ENCODE measurements at regions not wholly inside any gene's neighbourhood (a gene's known extent, or its start where the extent isn't known, plus 50 kb on each side); places are given as distances from the start of the nearest gene placed in this dataset.

DNA sequence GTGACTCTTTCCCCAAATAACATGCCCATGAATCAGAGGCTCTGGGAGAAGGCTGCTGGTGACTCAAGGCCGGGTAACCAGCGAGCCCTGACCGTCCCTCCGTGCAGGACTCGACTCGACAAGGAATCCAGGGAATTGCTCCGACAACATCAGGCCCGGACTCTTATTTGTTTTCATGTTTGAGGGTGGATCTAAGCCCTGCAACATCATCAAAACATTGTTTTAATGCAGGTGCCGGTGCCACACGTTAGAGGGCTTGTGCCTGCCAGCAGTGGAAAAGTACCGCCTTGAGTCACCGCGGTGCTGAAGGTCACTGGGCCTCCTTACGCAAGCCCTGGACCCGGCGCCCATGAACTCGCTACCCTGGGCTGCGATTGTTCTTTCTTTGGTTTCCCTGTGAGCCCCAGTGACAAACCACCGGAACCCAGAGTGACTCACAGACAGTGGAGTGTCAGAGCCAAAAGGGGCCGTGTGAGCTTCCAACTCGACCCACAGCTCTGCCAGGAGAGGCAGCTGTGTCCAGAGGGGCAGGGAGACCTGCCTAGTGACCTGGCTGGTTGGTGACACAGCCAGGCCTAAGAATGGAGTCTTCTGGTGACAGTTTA lies 139.4 kb upstream of the SHH start:
- TF ChIP-seq CTCF (IDR thresholded peaks at IDR 0.05) (no peak), POLR2A (IDR thresholded peaks at IDR 0.05) (no peak)

Data from ovary (tissue), 3 donors.